HUES6 (cell line): ENCODE measurements at regions not wholly inside any gene's neighbourhood (a gene's known extent, or its start where the extent isn't known, plus 50 kb on each side); places are given as distances from the start of the nearest gene placed in this dataset.
"Not testable (repeated sequence)": the region's sequence is repeated elsewhere in the genome, so short reads cannot be mapped to it uniquely, and the experiment has no call there.

Source experiments
- H3K27ac ChIP-seq: 2 replicates; pipeline ENCODE4 v1.7.0; 2013; ENCODE audit warnings: low read depth, mild to moderate bottlenecking, low read length, inconsistent platforms
- H3K27me3 ChIP-seq: 2 replicates; pipeline ENCODE4 v1.6.1; 2013; ENCODE audit warnings: low read length; ENCODE audit not compliant: control insufficient read depth, insufficient read depth
- H3K36me3 ChIP-seq: 2 replicates; pipeline ENCODE4 v1.6.1; 2013; ENCODE audit warnings: low read length; ENCODE audit not compliant: control insufficient read depth, insufficient read depth
- H3K4me1 ChIP-seq: 2 replicates; pipeline ENCODE4 v1.6.1; 2013; ENCODE audit warnings: low read length; ENCODE audit not compliant: control insufficient read depth, insufficient read depth
- H3K4me3 ChIP-seq: 2 replicates; pipeline ENCODE4 v1.5.1; 2013; ENCODE audit warnings: low read depth, low read length
- H3K9ac ChIP-seq: one replicate; pipeline ENCODE4 v1.6.1; 2013; ENCODE audit warnings: mild to moderate bottlenecking, low read length
- H3K9me3 ChIP-seq: 2 replicates; pipeline ENCODE4 v1.6.1; 2013; ENCODE audit warnings: low read depth, low read length; ENCODE audit not compliant: control insufficient read depth, insufficient read depth

DNA sequence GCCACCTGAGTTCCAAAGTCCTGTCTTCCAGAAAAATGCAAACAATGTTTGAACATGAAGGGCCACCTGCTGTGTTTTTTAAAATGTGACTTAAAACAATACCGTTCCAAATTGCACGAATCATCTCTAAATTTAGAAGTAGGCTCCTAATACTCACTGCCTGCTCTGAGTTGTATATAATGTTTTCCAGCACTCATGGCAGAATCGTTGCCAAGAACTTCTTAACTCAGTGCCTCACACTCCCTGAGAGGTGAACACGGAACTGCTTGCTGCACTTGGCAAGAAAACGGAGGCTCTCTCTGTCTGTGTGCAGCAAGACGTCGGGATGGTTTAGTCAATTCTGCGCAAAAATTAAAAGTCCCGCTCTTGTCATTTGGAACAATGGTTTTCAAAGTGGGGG, 757.3 kb upstream of the AUTS2 start:
- no peaks in the 10 kb centered on the region for H3K36me3 ChIP-seq
- H3K27ac ChIP-seq: no peak overlapping the region
- no peaks in the 10 kb centered on the region for H3K27me3 ChIP-seq
- H3K4me3 ChIP-seq: no peak overlapping the region
- no peaks in the 10 kb centered on the region for H3K4me1 ChIP-seq
- H3K9ac ChIP-seq: no peak overlapping the region
- no peaks in the 10 kb centered on the region for H3K9me3 ChIP-seq

- H3K9me3 ChIP-seq, H3K27ac ChIP-seq, H3K9ac ChIP-seq, H3K36me3 ChIP-seq, H3K27me3 ChIP-seq, H3K4me3 ChIP-seq, H3K4me1 ChIP-seq: not testable (repeated sequence)
These were observed 754.3 kb upstream of the AUTS2 start for GRCh38 chr7:68843985-68844384.

DNA sequence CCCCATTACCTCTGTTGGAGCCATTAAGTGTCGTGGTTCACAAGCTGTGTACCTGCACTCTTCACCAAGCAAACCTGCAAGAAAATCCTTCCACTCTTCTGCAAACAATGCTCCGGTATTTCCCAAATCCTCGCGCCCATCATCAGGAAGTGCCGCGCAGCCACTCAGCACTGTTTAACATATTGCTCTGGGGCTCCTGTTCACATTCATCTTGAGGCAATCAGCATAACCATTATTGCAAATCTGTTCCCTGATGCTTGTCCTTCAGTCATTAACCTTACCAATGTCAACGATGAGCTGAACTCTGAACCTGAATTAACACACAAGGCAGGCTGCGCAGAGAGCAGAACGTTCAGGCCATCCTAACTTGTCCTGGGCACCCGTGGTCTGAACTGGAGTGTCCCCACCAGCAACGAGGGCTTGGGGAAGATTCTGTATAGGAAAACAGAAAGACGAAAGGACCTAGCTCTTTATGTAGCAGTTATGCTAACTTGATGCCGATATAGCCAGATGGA, 751.4 kb upstream of the AUTS2 start:
- no peaks in the 10 kb centered on the region for H3K36me3 ChIP-seq
- no peaks in the 10 kb centered on the region for H3K27me3 ChIP-seq
- no peak overlapping the region for H3K27ac ChIP-seq
- H3K9me3 ChIP-seq: peaks cover 10% of the 10 kb centered on the region
- H3K9ac ChIP-seq: no peak overlapping the region
- no peak overlapping the region for H3K4me3 ChIP-seq
- H3K4me1 ChIP-seq: no peaks in the 10 kb centered on the region

- Histone ChIP-seq H3K4me3 (no peak overlapping the region), H3K9ac (no peak overlapping the region), H3K4me1 (no peaks in the 10 kb centered on the region), H3K27ac (no peak overlapping the region), H3K9me3 (peaks cover 6% of the 10 kb centered on the region), H3K27me3 (no peaks in the 10 kb centered on the region), H3K36me3 (no peaks in the 10 kb centered on the region)
These were observed 745.0 kb upstream of the AUTS2 start for GRCh38 chr7:68853254-68853653.

GRCh38 chr7:68857571-68857970, 740.7 kb upstream of the AUTS2 start:
- Histone ChIP-seq H3K9ac (no peak overlapping the region), H3K27ac (no peak overlapping the region), H3K9me3 (no peaks in the 10 kb centered on the region), H3K4me1 (no peaks in the 10 kb centered on the region), H3K36me3 (no peaks in the 10 kb centered on the region), H3K27me3 (no peaks in the 10 kb centered on the region), H3K4me3 (no peak overlapping the region)

GRCh38 chr7:68858497-68858896, 739.8 kb upstream of the AUTS2 start:
- Histone ChIP-seq H3K4me1 (no peaks in the 10 kb centered on the region), H3K27me3 (no peaks in the 10 kb centered on the region), H3K27ac (no peak overlapping the region), H3K4me3 (no peak overlapping the region), H3K9ac (no peak overlapping the region), H3K9me3 (no peaks in the 10 kb centered on the region), H3K36me3 (no peaks in the 10 kb centered on the region)

- Histone ChIP-seq H3K36me3 (no peaks in the 10 kb centered on the region), H3K9me3 (0 out of 2 replicates have a peak, but pooled peaks cover 4% of the 10 kb centered on the region), H3K27me3 (no peaks in the 10 kb centered on the region), H3K4me1 (peaks cover 6% of the 10 kb centered on the region), H3K9ac (no peak overlapping the region), H3K27ac (no peak overlapping the region), H3K4me3 (no peak overlapping the region)
These were observed 737.1 kb upstream of the AUTS2 start for GRCh38 chr7:68861171-68861570.

- H3K36me3 ChIP-seq: no peaks in the 10 kb centered on the region
- no peak overlapping the region for H3K4me3 ChIP-seq
- 0 out of 2 replicates have a peak, but pooled peaks cover 4% of the 10 kb centered on the region for H3K9me3 ChIP-seq
- no peak overlapping the region for H3K27ac ChIP-seq
- H3K27me3 ChIP-seq: no peaks in the 10 kb centered on the region
- peaks cover 15% of the 10 kb centered on the region for H3K4me1 ChIP-seq
- H3K9ac ChIP-seq: no peak overlapping the region
These were observed 736.0 kb upstream of the AUTS2 start for GRCh38 chr7:68862261-68862660.

- H3K9ac ChIP-seq: no peak overlapping the region
- 0 out of 2 replicates have a peak, but pooled peaks cover 4% of the 10 kb centered on the region for H3K9me3 ChIP-seq
- no peaks in the 10 kb centered on the region for H3K36me3 ChIP-seq
- H3K4me3 ChIP-seq: no peak overlapping the region
- H3K27me3 ChIP-seq: no peaks in the 10 kb centered on the region
- peaks cover 16% of the 10 kb centered on the region for H3K4me1 ChIP-seq
- H3K27ac ChIP-seq: no peak overlapping the region
These were observed 735.5 kb upstream of the AUTS2 start for GRCh38 chr7:68862736-68863135.

GRCh38 chr7:68865351-68866199, 732.7 kb upstream of the AUTS2 start:
- Histone ChIP-seq H3K36me3 (no peaks in the 10 kb centered on the region), H3K27me3 (no peaks in the 10 kb centered on the region), H3K4me1 (peaks cover 16% of the 10 kb centered on the region), H3K9ac (peak overlapping the region; percentile 52), H3K27ac (peak overlapping the region; percentile 72; the same call in 1 of the 2 replicates), H3K9me3 (0 out of 2 replicates have a peak, but pooled peaks cover 4% of the 10 kb centered on the region), H3K4me3 (no peak overlapping the region)

DNA sequence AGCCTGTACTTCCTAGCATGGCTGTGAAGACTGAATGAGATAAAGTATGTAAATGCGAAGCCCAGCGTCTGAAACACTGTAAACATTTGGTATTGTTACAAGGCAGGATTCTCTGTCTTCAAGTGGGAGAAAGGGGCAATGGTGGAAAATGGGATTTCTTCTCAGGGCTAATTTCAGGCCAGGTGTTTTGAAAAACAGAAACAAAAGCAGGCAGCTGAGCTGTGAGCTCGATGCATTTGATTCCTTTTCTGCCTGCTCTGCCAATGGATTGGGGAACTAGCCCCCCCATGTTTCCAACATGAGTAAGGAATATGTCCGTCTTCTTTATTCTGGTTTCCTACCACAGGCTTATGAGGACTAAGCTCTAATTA, 732.1 kb upstream of the AUTS2 start:
- H3K9me3 ChIP-seq: 0 out of 2 replicates have a peak, but pooled peaks cover 4% of the 10 kb centered on the region
- H3K9ac ChIP-seq: peak overlapping the region; percentile 52
- H3K4me1 ChIP-seq: peaks cover 16% of the 10 kb centered on the region
- H3K36me3 ChIP-seq: no peaks in the 10 kb centered on the region
- H3K27ac ChIP-seq: peak overlapping the region; percentile 72; the same call in 1 of the 2 replicates
- no peak overlapping the region for H3K4me3 ChIP-seq
- H3K27me3 ChIP-seq: no peaks in the 10 kb centered on the region
